ENCODE measurements at regions not wholly inside any gene's neighbourhood (a gene's known extent, or its start where the extent isn't known, plus 50 kb on each side); places are given as distances from the start of the nearest gene placed in this dataset.

DNA sequence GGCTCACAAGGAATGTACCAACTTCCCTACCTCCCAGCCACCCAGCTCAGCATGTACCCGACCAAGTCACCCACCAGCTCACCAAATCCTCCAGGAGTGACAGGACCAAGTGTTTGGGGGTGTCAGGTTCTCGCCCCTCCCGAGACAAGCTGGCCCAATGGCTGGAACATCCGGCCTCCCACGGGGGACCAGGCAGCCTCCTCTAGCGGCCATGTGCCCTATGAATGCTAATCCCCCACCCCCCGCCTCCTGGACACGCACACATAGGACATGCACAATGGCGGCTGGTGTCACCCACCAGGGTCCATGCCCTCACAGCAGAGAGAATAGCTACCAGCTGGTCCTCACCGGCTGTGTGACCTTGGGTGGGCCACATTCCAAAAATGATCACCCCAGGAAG, 151.0 kb downstream of the MN1 start:
- no peak overlapping the region for H3K27ac Mint-ChIP-seq
- H3K4me3 Mint-ChIP-seq, result no peak overlapping the region
- H3K36me3 Mint-ChIP-seq (ENCODE audit: low read depth), result no peaks in the 10 kb centered on the region
- intact Hi-C loops (cut with micrococcal nuclease), result no loop called here
- H3K27me3 Mint-ChIP-seq, result no peaks in the 10 kb centered on the region
- H3K9me3 Mint-ChIP-seq, result no peaks in the 10 kb centered on the region
- H3K4me1 Mint-ChIP-seq (ENCODE audit: low read depth), result no peaks in the 10 kb centered on the region

DNA sequence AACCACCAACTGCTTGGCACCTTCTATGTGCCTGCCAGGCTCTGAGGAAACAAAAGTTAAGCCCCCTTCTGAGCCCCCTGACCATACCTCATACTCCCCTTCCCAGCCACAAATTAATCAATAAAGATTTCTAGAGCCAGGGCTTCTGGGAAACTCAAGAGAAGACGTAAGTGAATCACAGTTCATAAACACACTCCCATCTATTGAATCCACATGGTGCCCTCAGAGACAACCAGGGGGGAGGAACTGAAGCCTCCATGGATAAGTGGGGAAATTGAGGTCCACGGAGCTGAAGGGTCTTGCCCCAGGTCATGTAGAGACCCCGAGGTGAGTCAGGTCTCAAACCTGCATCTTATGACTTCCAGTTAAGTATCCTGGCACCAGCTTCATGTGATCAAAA, 150.6 kb downstream of the MN1 start:
- Mint-ChIP-seq H3K4me3 (no peak overlapping the region), H3K9me3 (peaks cover 4% of the 10 kb centered on the region), H3K27ac (no peak overlapping the region), H3K4me1 (ENCODE audit: low read depth) (no peaks in the 10 kb centered on the region), H3K27me3 (no peaks in the 10 kb centered on the region), H3K36me3 (ENCODE audit: low read depth) (no peaks in the 10 kb centered on the region)
- intact Hi-C loops (cut with micrococcal nuclease), result no loop called here

DNA sequence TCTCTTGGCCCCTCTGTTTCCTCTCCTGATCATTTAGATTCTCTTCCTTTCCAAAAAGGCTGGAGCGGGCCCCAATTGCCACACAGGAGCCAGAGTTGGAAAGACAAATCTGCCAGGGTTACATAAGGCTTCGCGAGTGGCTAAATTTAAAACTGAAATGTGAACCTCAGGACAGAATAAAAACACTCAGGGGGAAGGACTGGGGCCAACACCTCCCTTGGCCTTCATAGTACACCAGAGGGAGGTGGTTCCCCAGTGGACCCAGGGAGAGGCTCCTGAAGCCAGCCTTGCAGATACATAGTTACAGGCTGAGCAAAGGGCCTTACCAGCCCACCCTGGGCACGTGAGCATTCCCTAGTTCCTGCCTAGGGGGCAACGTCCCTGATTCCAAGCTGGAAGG, 150.1 kb downstream of the MN1 start:
- no peaks in the 10 kb centered on the region for H3K27me3 Mint-ChIP-seq
- H3K4me3 Mint-ChIP-seq, result no peak overlapping the region
- intact Hi-C loops (cut with micrococcal nuclease), result no loop called here
- no peaks in the 10 kb centered on the region for H3K4me1 Mint-ChIP-seq (ENCODE audit: low read depth)
- H3K9me3 Mint-ChIP-seq, result peaks cover 9% of the 10 kb centered on the region
- no peaks in the 10 kb centered on the region for H3K36me3 Mint-ChIP-seq (ENCODE audit: low read depth)
- no peak overlapping the region for H3K27ac Mint-ChIP-seq

DNA sequence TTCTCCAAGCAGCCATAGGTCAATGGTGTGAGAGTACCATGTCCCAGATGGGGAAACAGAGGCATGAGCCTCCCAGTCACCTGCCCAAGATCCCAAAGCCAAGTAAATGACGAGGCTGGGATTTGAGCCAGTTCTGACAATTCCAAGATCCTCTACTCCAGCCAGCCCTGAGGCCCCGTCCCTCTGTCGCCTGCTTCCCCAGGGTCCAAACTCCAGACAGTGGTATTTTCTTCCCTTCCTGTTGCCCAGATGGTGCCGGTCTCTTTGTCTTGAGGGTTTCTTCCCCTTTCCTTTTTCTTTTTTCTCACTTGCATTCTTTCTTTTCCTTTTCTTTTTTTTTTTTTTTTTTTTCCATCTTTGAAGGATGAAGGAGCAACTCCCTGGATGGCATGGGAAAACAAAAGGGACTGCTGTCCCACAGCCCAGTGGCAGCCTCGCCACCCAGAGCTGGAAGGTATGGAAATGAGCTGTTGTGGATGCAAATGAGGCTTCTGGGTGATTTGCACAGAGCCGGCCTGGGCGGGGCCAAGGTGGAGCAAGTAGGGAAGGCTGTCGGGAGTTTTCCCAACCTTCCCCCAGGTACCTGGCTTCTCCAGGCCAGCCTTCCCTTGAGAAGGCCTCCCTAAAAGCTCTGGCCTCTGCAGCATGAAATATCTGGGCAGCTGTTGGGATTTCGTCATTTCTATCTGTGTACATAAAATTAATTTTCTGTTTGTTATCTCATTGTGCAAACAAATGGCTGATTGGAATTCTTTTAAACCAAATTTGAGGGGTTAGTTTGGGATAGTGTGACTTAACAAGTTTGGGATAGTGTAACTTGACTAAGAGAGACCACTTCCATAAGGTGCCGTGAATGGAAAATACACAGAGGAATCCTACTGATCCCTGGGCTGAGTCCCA, 146.8 kb downstream of the MN1 start:
- Mint-ChIP-seq H3K9me3 (peaks cover 11% of the 10 kb centered on the region), H3K36me3 (ENCODE audit: low read depth) (no peaks in the 10 kb centered on the region), H3K27ac (no peak overlapping the region), H3K4me1 (ENCODE audit: low read depth) (no peaks in the 10 kb centered on the region), H3K27me3 (no peaks in the 10 kb centered on the region), H3K4me3 (no peak overlapping the region)
- intact Hi-C loops (cut with micrococcal nuclease), result no loop called here

DNA sequence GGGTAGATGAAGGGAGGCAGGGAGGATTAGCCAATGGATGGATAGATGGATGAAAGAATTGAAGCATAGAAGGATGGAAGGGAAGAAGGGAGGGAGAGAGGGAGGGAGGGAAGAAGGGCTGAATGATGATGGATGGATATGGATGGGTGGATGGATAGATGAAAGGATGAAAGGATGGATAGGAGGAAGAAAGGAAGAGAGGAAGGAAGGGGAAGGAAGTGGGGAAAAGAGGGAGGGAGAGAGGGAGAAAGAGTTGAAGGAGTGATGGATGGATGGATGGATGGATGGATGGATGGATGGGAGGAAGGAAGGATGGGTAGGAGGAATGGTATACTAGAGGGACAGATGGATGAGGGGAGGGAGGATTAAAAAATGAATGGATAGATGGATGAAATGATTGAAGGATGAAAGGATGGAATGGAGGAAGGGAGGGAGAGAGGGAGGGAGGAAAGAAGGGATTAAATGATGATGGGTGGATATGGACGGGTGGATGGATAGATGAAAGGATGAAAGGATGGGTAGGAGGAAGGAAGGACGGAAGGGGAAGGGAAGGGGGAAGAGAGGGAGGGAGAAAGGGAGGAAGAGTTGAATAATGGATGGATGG, 145.9 kb downstream of the MN1 start:
- Mint-ChIP-seq H3K27ac (no peak overlapping the region), H3K4me3 (no peak overlapping the region), H3K4me1 (ENCODE audit: low read depth) (no peaks in the 10 kb centered on the region), H3K27me3 (no peaks in the 10 kb centered on the region), H3K9me3 (peaks cover 11% of the 10 kb centered on the region), H3K36me3 (ENCODE audit: low read depth) (no peaks in the 10 kb centered on the region)
- intact Hi-C loops (cut with micrococcal nuclease), result no loop called here

DNA sequence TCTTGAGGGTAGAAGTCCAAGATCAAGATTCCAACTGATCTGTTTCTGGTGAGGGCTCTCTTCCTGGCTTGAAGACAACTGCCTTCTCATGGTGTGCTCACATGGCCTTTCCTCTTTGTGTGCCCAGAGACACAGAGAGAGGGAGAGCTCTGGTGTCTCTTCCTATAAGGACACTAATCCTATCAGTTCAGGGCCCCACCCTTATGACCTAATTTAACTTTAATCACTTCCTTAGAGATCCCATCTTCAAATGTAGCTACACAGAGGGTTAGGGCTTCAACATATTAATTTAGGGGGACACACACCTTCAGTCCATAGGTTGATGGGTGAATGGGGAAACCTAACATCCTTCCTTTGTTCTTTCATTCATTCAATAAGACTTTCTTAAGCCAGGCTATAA, 144.6 kb downstream of the MN1 start:
- no peaks in the 10 kb centered on the region for H3K4me1 Mint-ChIP-seq (ENCODE audit: low read depth)
- no peaks in the 10 kb centered on the region for H3K36me3 Mint-ChIP-seq (ENCODE audit: low read depth)
- H3K4me3 Mint-ChIP-seq, result no peak overlapping the region
- no peak overlapping the region for H3K27ac Mint-ChIP-seq
- intact Hi-C loops (cut with micrococcal nuclease), result no loop called here
- H3K9me3 Mint-ChIP-seq, result peaks cover 11% of the 10 kb centered on the region
- H3K27me3 Mint-ChIP-seq, result no peaks in the 10 kb centered on the region

DNA sequence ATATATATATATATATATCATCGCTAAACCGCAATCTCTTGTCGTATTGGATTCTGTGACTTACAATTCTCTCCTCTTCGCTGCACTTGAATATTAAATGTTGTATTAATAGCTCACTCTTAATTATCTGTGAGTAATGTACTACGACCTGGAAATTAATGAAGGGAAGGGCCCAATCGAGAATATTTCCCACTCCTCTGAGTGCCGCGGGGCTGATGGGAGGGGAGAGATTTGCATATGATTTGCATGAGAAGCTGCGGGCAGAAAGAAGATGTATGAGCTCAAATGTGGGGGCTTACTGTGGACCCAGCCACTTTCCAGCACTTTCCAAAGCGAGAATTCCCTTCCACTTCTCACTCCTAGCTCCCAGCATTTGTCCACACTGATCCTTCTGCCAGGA, 141.2 kb downstream of the MN1 start:
- H3K27ac Mint-ChIP-seq, result no peak overlapping the region
- intact Hi-C loops (cut with micrococcal nuclease), result no loop called here
- H3K4me1 Mint-ChIP-seq (ENCODE audit: low read depth), result peaks cover 4% of the 10 kb centered on the region
- H3K36me3 Mint-ChIP-seq (ENCODE audit: low read depth), result no peaks in the 10 kb centered on the region
- no peaks in the 10 kb centered on the region for H3K27me3 Mint-ChIP-seq
- no peak overlapping the region for H3K4me3 Mint-ChIP-seq
- peaks cover 11% of the 10 kb centered on the region for H3K9me3 Mint-ChIP-seq

DNA sequence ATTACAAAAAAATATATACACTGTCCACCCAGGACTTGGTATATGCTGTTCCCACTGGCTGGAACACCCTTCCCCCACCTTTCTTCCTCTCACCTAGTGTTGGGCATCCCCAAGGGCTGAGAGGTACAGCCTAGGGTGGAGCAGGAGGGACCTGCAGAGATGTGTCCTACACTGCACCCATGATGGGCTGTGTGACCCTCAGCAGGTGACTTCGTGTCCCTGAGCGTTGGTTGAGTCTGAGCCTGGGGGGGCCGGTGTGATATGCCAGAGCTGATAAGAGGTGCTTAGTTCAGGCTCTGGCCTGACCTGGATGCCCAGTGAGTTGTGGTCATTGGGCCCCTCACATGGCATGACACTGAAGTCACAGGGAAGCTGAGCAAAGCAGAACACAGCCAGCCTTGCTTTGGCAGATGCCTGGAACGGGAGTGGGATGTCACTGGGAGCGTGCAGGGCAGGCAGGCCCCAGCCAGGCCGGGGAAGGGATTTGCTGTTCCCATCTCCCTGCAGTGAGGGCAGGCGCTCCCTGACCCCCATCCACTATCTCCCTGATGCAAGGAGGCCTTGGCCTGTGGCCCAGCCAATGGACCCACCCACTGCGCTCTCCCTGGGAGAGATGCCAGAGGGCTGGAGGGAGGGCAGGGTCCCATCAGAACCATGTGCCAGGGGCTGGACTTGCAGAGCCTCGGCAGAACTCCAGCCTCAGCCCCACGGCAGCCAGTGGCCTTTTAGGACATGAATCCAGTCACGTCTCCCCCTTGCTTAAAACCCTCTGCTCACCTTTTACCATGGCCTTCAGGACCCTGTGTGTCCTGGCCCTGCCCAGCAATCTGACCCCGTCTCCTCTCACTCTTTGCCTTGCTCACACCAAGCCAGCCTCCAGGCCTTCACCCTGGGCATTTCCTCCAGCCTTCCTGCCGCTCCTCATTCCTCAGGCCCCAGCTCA, 138.9 kb downstream of the MN1 start:
- H3K27me3 Mint-ChIP-seq, result no peaks in the 10 kb centered on the region
- H3K36me3 Mint-ChIP-seq (ENCODE audit: low read depth), result no peaks in the 10 kb centered on the region
- peaks cover 9% of the 10 kb centered on the region for H3K9me3 Mint-ChIP-seq
- peaks cover 14% of the 10 kb centered on the region for H3K4me1 Mint-ChIP-seq (ENCODE audit: low read depth)
- intact Hi-C loops (cut with micrococcal nuclease), result no loop called here
- no peak overlapping the region for H3K4me3 Mint-ChIP-seq
- no peak overlapping the region for H3K27ac Mint-ChIP-seq

DNA sequence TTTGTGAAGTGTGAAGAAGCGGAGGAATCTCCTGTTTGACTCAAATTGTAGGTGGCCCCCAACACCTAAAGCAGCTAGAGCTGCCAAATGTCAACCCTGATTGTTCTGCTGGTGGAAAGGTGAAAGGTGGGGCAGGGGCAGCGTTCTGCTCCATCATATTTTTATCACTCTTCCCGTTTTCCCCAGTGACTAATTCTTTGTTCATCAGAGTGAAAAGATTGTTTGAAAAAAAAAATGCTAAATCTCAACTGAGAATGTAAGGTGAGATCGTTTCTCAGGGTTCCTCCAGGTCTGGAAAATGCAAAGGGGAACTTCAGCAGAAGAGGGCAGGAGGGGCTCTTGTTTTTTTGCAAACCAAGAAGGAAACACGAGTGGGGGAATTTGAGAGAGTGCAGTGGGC, 137.7 kb downstream of the MN1 start:
- Mint-ChIP-seq H3K9me3 (peaks cover 9% of the 10 kb centered on the region), H3K27ac (no peak overlapping the region), H3K36me3 (ENCODE audit: low read depth) (no peaks in the 10 kb centered on the region), H3K27me3 (no peaks in the 10 kb centered on the region), H3K4me1 (ENCODE audit: low read depth) (peaks cover 23% of the 10 kb centered on the region), H3K4me3 (no peak overlapping the region)
- intact Hi-C loops (cut with micrococcal nuclease), result no loop called here

DNA sequence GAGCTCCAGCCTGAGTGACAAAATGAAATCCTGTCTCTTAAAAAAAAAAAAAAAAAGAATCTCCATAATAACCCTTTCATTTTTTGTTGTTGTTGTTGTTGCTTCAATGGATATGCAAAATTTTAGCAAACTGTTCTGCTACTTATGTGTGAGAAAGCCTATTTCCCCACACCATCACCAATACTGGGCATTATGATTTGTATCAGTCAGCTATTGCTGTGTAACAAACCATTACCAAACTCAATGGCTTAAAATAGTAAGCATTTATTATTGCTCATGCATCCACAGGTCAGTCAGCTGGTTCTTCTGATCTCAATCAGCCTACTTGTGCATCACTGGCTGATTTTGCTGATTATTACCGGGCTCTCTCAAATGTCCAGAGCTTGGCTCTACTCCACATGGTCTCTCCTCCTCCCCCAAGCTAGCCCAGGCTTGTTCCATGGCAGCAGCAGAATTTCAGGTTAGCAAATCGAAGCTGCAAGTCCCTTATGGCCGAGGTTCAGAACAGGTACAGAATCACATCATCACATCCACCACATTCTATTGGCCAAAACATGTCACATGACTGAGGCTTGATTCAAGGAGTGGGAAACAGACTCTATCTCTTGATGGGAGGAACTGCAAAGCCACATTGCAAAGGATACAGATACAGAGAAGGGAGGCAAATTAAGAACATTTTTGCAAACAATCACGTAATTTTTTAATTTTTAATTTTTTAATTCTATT, 135.1 kb downstream of the MN1 start:
- H3K36me3 Mint-ChIP-seq (ENCODE audit: low read depth), result no peaks in the 10 kb centered on the region
- no peak overlapping the region for H3K27ac Mint-ChIP-seq
- no peaks in the 10 kb centered on the region for H3K27me3 Mint-ChIP-seq
- peaks cover 9% of the 10 kb centered on the region for H3K9me3 Mint-ChIP-seq
- H3K4me1 Mint-ChIP-seq (ENCODE audit: low read depth), result peaks cover 44% of the 10 kb centered on the region
- H3K4me3 Mint-ChIP-seq, result no peak overlapping the region
- intact Hi-C loops (cut with micrococcal nuclease), result no loop called here

DNA sequence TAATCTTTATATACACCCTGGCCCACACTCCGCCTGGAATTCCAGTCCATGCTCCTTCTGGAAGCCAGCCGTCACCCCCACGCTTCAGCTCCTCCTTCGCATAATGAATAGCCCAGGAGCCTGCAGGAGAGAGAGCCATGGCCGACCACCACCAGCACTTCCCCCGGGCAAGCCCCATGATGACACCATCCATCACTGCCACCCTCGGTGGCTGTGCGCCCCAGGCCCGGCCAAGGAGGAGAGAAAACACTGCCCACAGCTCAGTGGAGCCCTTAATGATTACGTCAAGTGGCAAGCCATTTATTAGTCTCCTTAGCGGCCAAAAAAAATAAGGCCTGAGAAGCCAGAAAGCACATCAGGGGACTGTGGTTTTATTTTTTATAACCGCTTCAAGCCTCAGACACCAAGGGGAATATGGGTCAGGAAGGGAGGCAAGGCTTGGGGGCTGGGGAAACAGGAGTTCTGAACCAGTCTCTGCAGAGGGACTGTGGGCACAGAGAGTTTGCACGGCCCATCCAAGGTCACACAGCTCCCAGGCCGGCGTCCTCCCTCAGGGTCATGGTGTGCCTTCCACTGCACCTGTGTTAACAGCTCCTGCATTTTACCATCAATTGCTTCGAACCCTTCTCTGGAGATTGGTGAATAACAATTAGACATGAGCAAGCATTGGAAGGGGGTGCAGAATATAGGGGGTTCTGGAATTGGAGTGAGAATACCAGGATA, 134.3 kb downstream of the MN1 start:
- Mint-ChIP-seq H3K36me3 (ENCODE audit: low read depth) (no peaks in the 10 kb centered on the region), H3K4me3 (no peak overlapping the region), H3K27ac (no peak overlapping the region), H3K4me1 (ENCODE audit: low read depth) (peaks cover 45% of the 10 kb centered on the region), H3K9me3 (peaks cover 9% of the 10 kb centered on the region), H3K27me3 (no peaks in the 10 kb centered on the region)
- intact Hi-C loops (cut with micrococcal nuclease), result no loop called here

DNA sequence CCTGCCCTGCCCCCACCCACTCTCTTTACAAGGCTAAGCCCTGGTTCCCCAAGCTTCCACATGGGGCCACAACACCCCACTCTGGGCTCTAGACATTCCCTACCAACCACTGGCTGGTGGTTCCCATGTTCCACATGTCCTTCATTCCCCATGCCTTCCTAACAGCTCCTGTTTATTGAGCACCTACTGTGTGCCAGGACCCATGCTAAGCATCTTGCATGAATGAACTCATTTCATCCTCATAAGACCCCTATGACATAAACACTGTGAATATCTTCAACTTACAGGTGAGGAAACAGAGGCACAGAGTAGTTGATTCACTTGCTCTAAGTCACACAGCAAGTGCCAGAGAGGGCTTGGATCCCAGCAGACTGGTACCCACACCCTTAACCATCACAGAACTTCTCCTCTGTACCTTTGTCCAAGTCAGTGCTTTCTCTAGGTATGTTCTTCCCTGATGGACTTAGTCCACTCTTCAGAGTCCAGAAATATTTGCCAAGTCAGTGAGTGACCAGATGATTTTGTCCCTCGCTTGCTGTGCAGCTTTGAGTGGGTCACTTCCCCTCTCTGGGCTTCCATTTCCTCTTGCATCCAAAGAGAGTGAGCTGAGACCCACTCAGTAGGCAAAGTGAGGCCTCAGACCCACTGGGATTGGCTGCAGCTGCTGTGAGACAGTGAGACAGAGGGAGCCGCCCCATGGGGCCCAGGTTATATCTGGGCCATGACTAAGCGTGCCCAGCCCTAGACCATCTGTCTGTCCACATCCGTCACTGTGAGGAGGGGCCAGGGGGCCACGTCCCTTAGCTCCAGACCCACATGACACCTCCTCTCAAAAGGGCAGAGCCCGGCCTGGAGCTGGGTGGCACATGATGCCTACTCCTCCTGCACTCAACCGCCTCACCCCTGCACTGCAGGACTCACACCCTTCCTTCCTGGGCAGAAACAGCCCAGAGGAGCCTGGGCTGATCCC, 132.4 kb downstream of the MN1 start:
- peaks cover 45% of the 10 kb centered on the region for H3K4me1 Mint-ChIP-seq (ENCODE audit: low read depth)
- no peaks in the 10 kb centered on the region for H3K27me3 Mint-ChIP-seq
- peaks cover 9% of the 10 kb centered on the region for H3K9me3 Mint-ChIP-seq
- no peak overlapping the region for H3K4me3 Mint-ChIP-seq
- intact Hi-C loops (cut with micrococcal nuclease), result no loop called here
- H3K27ac Mint-ChIP-seq, result peak overlapping the region; percentile 71
- no peaks in the 10 kb centered on the region for H3K36me3 Mint-ChIP-seq (ENCODE audit: low read depth)

All from dendritic cell treated with granulocyte-macrophage colony-stimulating factor and Interleukin-4, amounts not matched to agents 40 ng/mL and 50 ng/mL, for 4 days (primary cell).